ENCODE measurements at regions not wholly inside any gene's neighbourhood (a gene's known extent, or its start where the extent isn't known, plus 50 kb on each side); places are given as distances from the start of the nearest gene placed in this dataset.

DNA sequence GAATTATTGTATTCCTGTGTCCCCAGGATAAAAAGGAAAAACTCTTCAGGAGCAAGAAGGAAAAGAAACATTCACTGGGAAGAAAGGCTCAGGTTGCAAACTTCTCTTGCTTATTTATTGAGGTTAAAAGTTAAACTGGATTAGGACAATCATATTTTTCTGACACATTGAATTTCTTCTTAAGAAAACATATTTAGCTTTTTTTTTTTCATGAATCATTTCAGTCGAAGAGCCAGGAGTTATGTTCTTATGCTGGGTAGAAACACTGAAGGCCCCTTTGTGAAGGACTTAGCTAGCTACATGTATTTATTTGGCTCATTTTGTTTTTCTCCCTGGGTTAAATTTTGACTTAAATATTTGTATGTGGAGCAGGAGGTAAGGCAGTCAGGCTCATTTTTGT is 434.0 kb downstream of the KLF5 start:
- Mint-ChIP-seq H3K4me1 (ENCODE audit: low read depth) (peaks cover 16% of the 10 kb centered on the region), H3K9me3 (ENCODE audit: low read depth) (peaks cover 10% of the 10 kb centered on the region), H3K27me3 (ENCODE audit: low read depth) (peaks cover 2% of the 10 kb centered on the region), H3K27ac (ENCODE audit: unreplicated experiment) (no peak overlapping the region), H3K4me3 (ENCODE audit: unreplicated experiment) (no peak overlapping the region), H3K36me3 (ENCODE audit: low read depth) (no peaks in the 10 kb centered on the region)
- DNase-seq (ENCODE audit: low spot score) = no peak
- TF ChIP-seq, protein P1, sequence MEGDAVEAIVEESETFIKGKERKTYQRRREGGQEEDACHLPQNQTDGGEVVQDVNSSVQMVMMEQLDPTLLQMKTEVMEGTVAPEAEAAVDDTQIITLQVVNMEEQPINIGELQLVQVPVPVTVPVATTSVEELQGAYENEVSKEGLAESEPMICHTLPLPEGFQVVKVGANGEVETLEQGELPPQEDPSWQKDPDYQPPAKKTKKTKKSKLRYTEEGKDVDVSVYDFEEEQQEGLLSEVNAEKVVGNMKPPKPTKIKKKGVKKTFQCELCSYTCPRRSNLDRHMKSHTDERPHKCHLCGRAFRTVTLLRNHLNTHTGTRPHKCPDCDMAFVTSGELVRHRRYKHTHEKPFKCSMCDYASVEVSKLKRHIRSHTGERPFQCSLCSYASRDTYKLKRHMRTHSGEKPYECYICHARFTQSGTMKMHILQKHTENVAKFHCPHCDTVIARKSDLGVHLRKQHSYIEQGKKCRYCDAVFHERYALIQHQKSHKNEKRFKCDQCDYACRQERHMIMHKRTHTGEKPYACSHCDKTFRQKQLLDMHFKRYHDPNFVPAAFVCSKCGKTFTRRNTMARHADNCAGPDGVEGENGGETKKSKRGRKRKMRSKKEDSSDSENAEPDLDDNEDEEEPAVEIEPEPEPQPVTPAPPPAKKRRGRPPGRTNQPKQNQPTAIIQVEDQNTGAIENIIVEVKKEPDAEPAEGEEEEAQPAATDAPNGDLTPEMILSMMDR (IDR thresholded peaks at IDR 0.05) = no peak

DNA sequence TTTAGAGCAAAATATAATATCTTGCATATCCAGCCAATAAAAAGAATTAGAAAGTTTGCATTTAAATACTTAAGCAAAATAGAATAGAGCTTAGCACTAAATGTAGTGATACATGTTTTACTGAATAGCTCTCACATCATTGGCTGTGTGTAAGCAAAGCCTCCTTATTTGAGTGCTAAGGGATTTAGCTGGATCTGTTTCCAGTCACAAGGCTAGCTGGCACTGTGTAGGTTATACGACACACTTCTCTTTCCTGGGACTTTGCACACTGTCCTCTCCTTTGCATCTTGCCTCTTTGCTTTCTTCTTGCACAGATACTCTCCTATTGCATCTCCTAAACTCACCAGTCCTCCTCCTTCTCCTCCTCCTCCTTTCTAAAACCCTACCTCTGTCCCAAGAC is 423.8 kb downstream of the KLF5 start:
- no peak for DNase-seq (ENCODE audit: low spot score)
- Mint-ChIP-seq H3K27me3 (ENCODE audit: low read depth) (peaks cover 2% of the 10 kb centered on the region), H3K4me1 (ENCODE audit: low read depth) (no peaks in the 10 kb centered on the region), H3K9me3 (ENCODE audit: low read depth) (no peaks in the 10 kb centered on the region), H3K36me3 (ENCODE audit: low read depth) (no peaks in the 10 kb centered on the region), H3K4me3 (ENCODE audit: unreplicated experiment) (no peak overlapping the region), H3K27ac (ENCODE audit: unreplicated experiment) (no peak overlapping the region)
- TF ChIP-seq, protein P1 (IDR thresholded peaks at IDR 0.05) = no peak

DNA sequence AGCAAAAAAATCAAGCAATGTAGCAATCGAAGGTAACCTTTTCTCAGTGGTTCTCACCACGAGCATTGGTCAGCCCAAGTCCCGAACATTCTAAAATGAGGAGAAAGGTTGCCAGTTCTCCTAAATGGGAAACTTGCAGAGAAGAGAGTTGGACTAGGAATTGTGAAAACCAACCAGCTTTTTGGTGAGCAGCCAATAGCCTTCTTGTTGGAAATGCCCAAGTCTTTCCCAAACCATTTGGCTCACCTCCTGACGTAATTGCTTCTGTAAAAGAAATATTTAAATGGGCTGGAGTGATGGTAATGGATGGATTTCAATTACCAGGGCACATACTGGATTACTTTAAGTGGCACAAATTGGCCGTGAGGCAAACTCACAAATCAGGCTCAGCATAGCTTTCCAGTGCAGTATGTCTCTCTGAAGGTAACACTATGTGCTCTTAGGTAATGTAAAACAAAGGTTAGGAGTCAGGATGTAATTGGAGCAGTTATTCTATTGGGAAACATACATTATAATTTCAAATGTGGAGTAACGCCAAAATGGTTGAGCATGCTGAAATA is 423.2 kb downstream of the KLF5 start:
- H3K4me3 Mint-ChIP-seq (ENCODE audit: unreplicated experiment) = no peak overlapping the region
- TF ChIP-seq, protein P1 (IDR thresholded peaks at IDR 0.05) = no peak
- no peaks in the 10 kb centered on the region for H3K36me3 Mint-ChIP-seq (ENCODE audit: low read depth)
- H3K27me3 Mint-ChIP-seq (ENCODE audit: low read depth) = peaks cover 2% of the 10 kb centered on the region
- H3K9me3 Mint-ChIP-seq (ENCODE audit: low read depth) = no peaks in the 10 kb centered on the region
- H3K4me1 Mint-ChIP-seq (ENCODE audit: low read depth) = no peaks in the 10 kb centered on the region
- no peak overlapping the region for H3K27ac Mint-ChIP-seq (ENCODE audit: unreplicated experiment)
- DNase-seq (ENCODE audit: low spot score) = no peak

DNA sequence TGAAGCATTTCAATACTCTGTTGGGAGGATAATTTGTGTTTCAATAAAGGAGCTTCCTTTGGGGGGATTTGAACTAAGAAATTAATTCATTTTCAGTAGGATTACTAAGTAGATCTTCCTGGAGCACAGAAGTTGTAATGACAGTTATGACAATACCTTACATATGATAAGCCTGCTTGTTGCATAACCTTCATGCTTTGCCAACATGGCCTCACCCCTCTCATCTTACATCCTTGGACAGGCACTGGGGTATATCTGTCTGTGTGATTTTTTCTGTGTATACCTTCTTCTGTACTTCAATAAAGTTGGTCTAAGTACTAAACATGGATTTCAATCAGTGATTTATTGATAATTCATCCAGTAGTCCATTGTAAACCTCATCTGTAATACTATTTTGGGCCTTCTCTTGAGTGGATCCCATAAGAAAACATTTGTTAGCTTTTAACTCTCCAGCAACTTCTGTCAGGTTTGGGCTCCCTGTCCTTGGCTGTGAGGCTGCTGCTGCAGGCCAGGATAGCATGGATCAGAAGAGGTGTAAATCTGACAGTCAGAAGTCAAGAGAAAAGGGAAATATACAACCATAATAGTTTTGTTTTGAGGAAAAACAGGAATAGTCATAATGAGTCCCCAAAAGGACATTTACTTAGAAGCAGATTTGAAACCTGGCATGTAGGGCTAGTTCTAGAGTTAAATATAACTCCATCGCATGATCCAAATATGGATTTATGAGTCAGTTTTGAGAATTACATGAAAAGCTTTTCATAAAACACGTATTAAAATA is 422.2 kb downstream of the KLF5 start:
- no peak overlapping the region for H3K4me3 Mint-ChIP-seq (ENCODE audit: unreplicated experiment)
- H3K36me3 Mint-ChIP-seq (ENCODE audit: low read depth) = no peaks in the 10 kb centered on the region
- no peak overlapping the region for H3K27ac Mint-ChIP-seq (ENCODE audit: unreplicated experiment)
- no peak for DNase-seq (ENCODE audit: low spot score)
- H3K27me3 Mint-ChIP-seq (ENCODE audit: low read depth) = no peaks in the 10 kb centered on the region
- H3K4me1 Mint-ChIP-seq (ENCODE audit: low read depth) = no peaks in the 10 kb centered on the region
- no peaks in the 10 kb centered on the region for H3K9me3 Mint-ChIP-seq (ENCODE audit: low read depth)
- TF ChIP-seq, protein P1 (IDR thresholded peaks at IDR 0.05) = no peak

DNA sequence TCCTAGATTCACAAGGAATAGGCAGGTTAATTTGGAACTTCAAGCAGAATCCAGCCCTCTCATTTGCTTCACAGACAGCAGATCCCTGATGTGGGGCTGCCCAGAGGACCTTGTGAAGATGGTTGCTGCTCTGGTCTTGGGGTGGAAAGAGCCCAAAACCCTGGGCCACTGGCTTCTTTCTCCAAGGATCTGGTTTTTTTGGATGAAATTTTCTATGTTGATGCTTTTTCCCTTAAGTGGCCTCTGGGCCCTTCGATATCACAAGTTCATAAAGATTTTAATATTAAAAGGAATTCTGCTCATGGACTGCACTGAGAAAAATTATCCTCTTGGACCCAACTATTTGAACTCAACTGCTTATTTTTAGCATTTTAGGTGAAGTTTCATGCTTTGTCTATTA is 421.1 kb downstream of the KLF5 start:
- H3K36me3 Mint-ChIP-seq (ENCODE audit: low read depth) = no peaks in the 10 kb centered on the region

More for the DNA sequence above, 421.1 kb downstream of the KLF5 start:
- TF ChIP-seq, protein P1 (IDR thresholded peaks at IDR 0.05) = no peak
- Mint-ChIP-seq H3K9me3 (ENCODE audit: low read depth) (no peaks in the 10 kb centered on the region), H3K27me3 (ENCODE audit: low read depth) (no peaks in the 10 kb centered on the region), H3K4me1 (ENCODE audit: low read depth) (no peaks in the 10 kb centered on the region), H3K27ac (ENCODE audit: unreplicated experiment) (no peak overlapping the region), H3K4me3 (ENCODE audit: unreplicated experiment) (no peak overlapping the region)
- no peak for DNase-seq (ENCODE audit: low spot score)

All from chondrocyte (in vitro differentiated cells).